Epithelial cell of prostate (primary cell): ENCODE measurements at regions not wholly inside any gene's neighbourhood (a gene's known extent, or its start where the extent isn't known, plus 50 kb on each side); places are given as distances from the start of the nearest gene placed in this dataset.

Source experiments
- DNase-seq: peaks from one replicate; pipeline ENCODE4 v3.0.0-alpha.2; 2011; ENCODE audit warnings: low read depth, low spot score
- H3K27ac ChIP-seq: fragments of 450-650 bp; 2 replicates; pipeline ENCODE4 v1.5.1; 2017; ENCODE audit warnings: mild to moderate bottlenecking

DNA sequence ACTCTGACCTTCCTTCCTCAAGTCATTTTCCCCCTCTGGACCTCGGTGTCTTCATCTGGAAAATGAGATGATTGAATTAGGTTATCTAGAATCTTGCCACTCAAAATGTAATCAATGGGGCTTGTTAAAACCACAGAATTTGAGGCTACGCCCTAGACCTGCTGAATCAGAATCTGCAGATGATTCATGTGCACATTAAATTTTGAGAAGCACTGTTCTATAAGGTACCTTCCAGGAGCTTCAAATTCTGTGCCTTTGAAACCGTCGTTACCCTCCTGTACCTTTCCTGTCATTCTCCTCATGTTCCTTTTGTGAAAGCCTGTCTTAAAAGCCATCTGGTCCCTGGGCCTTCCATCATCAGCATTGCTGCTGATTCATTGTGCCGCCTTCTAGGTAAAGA is 172.4 kb upstream of the TOPAZ1 start:
- no peak overlapping the region for H3K27ac ChIP-seq
- no peak for DNase-seq

DNA sequence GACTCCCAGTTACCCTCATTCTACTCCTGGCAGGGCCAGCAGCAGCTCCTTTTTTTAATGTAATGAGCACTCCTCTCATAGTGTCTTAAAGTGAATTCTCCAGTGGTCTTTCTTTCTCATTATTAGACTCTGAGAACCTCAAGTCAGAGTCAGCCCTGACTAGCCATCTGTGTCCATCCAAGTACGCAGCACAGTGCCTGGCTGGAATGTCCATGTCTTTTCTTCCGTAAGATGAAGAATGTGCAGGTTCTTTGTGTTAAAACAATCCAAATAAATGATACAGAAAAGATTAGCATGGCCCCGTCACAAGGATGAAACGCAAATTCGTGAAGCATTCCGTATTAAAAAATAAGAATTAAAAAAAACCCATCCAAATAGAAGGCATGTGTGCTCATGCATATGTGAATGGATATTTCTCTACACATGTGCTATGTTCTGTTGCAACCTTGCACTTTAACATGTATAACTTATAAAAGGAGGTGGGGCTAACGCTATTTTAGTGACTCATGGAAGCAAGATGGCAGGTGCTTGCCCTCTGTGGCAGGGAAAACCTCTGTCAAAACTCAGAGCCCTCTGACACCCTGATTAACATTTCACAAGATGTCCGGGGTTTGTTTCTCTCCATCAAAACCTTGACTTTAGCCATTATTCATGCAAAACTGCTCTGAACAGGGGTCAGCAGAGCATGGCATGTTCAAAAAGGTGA is 170.7 kb upstream of the TOPAZ1 start:
- no peak for DNase-seq
- no peak overlapping the region for H3K27ac ChIP-seq

DNA sequence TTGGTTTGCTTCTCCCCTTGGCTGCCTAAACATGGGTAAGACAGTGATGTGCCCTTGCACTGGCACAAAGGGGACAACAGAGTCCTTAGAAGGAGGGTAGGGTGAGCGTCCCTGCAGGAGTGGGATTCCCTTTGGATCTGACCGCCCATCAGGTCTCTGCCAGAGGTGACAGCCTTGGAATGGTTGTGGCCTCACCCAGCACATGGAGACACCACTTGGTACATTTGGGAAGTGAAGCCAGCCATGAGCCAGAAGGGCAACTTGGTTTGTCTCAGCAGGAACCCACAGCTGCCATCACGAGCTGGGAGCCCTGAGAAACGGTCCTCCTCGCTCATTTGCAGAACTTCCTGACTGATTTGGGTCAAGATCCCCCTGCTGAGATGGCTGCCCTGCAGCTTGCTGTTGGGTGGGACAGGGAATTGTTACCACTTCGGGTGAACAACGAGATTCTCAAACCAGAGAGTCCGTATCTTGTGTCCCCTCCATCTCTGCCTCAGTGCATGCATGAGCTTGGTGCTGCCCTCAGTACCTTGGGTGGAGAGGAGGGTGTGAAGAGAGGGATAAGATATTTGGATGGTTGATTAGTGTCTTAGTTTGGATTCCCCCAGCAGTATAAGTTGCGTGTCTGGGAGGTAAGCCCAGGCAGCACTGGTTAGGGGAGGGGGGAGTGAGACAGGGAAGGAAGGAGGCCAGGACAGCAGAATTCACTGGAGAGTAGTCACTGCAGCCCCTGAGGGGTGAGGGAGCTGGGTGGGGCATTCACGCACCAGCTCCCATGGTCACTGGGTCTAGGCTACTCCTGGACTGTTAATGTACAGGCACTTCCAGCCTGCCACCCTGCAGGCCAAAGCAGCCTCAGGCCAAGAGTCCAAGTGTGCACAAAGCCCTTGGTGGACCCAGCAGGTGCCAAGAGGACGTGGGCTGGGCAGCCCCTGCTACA is 168.8 kb upstream of the TOPAZ1 start:
- DNase-seq: no peak

DNA sequence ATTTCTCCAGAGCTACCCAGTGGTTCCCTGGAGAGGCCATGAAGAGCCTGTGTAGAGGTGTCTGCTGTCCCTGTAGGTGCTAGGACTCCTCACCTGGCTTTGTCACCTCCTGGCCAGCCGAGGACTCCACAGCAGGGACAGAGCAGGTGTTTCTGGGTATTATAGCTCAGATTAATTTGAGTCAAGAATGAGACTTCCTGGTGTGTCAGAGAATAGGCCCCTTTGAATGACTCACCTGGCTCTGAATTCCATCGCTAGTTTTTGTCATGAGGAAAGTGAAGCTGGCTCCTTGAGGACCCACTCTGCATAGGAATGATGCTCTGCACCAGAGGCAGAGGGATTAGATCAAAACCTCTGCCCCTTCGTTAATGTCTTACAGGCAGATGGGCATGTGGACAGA is 167.5 kb upstream of the TOPAZ1 start:
- H3K27ac ChIP-seq: no peak overlapping the region
- no peak for DNase-seq

More for the DNA sequence above, 168.8 kb upstream of the TOPAZ1 start:
- no peak overlapping the region for H3K27ac ChIP-seq

DNA sequence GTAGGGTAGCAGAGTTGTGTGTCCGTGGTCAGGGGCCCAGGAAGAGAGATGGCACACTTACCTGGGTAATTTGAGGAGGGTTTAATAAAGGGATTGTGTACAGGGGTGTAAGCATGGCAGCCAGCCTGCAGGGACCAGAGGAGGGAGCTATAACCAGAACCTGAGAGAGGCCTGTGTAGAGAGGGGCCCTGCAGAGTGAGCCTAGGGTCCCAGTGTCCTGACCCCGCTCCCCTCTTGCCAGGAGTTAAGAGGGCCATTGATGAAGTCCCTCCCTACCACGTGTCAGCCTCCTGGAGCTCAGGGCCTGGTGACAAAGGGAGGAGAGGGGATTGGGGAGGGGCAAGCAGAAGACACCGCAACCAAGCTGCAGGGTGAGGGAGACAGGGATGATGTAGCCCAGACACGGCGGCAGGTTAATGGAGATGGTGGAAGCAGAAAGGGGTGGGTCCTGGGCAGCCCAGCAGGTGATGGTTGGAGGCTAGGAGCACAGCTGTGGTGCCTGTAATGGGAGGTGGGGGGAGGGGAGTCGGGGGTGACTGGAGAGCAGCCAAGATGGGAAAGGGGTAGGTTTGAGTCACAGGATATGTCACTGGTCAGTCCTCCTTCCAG is 165.4 kb upstream of the TOPAZ1 start:
- no peak for DNase-seq

DNA sequence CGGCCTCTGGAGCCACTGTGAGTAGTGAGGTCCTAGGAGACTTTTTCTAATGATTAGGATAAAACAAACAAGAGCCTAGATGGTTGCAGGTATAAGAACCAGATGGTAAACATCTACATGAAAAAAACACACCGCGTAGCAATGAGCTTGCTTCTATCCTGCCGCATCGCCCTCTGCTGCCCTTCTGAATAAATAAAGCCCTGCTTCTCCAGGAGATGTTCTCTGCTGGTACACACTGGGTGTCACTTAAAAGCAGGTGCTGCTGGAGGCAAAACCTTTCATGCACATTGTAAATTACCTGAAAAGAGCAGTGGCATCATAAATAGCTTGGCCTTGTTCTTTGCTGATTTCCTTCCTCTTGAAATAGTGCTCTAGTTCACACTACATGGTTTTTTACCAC is 164.4 kb upstream of the TOPAZ1 start:
- DNase-seq: no peak
- H3K27ac ChIP-seq: no peak overlapping the region

More for the DNA sequence above, 165.4 kb upstream of the TOPAZ1 start:
- H3K27ac ChIP-seq: no peak overlapping the region

DNA sequence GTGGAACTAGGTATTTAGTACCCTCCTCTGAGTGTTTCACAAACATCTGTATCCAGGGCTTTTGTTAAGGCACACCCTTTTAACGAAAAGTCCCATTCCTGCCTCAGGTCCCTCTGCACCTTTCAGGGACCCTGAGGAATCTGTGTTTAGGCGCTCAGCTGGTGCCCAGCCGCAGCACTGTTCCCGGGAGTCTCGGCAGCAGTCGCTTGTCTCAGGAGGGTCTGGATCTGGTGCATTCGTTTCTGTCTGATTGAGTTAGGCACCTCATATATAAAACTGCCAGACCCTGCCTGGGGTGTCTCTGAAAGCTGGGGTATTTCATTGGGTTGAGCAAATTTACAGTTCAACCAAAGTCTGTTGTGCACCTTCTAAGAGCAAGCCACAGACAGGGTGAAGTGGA is 162.8 kb upstream of the TOPAZ1 start:
- no peak for DNase-seq
- no peak overlapping the region for H3K27ac ChIP-seq

DNA sequence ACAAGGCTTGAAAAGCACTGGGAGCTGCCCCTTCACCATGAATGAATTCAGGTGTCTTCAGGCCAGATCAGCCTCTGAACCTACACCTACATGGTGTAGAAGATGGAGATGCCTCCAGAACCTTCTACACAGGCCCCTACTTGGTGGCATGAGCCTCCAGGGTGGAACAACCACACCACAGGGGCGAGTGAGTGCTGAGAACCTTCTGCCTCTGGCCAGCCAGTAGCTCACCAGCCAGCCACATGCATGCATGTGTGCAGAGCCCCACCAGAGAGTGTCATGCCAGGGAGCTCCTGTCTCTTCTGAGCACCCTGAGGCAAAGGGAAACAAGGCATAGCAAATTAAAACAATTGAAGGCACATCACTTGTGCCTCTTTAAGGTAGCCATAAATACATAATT is 161.8 kb upstream of the TOPAZ1 start:
- no peak for DNase-seq
- H3K27ac ChIP-seq: no peak overlapping the region

DNA sequence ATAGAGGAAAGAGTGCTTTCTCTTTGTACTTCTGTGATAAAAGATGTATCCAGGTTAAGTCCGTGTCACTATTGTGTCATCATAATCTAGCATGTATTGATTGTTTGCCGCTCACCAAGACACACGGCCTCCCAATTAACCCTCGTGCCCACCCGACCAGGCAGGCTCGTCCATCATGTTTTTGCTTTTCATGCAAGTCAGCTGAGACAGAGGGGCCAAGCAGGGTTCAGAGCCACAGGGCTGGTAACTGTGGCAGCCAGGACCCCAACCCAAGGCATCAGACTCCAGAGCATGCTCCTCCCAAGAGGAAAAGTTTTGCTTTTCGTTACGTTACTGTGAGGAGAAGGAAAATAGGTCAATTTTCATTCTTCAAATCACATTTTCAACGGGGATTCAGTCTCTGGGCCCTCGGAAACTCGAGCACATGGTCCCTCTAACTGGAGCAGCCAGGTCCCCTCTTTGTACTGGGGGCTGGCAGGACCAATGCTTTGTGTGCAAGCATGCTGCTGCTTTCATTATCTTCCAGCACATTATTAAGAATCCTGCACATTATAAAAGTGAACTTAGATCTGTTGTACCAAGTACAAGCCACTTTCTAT is 161.1 kb upstream of the TOPAZ1 start:
- H3K27ac ChIP-seq: no peak overlapping the region
- no peak for DNase-seq

DNA sequence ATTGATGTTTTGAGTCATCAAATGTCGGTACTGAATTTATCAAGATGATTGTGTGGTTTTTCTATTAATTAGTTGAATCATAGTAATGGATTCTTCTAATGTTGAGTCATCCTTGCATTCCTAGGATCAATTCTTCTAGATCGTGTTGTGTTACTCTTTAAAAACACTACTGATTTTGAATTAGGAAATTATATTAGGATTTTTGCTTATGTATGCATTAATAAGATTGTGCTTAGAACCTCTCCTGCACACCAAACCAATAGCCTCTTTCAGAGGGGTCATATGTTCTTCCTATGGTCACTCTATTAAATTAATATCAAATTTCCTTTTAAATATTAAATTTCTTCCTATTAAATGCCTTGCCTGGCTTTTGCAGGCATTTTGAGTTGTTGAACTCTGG is 151.7 kb upstream of the TOPAZ1 start:
- no peak overlapping the region for H3K27ac ChIP-seq
- DNase-seq: no peak

DNA sequence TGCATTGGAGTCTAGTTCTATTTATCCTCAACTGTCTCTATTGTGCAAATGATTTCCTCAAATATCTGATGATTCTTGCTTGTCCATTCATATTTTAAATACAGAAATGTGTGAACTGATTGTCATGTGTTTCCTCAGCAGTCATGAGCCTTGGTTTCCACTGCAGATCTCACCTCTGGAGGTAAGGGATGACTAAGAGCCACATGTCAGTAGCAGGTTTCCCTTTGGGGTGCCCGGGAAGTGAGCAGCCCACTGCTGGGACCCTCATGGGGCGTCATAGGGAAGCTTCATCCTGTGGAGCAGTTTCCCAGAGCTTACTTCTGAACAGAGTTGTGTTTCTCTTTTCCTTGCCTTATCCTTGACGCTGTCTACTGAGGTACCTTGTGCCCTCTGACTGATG is 149.2 kb upstream of the TOPAZ1 start:
- DNase-seq: no peak
- no peak overlapping the region for H3K27ac ChIP-seq

DNA sequence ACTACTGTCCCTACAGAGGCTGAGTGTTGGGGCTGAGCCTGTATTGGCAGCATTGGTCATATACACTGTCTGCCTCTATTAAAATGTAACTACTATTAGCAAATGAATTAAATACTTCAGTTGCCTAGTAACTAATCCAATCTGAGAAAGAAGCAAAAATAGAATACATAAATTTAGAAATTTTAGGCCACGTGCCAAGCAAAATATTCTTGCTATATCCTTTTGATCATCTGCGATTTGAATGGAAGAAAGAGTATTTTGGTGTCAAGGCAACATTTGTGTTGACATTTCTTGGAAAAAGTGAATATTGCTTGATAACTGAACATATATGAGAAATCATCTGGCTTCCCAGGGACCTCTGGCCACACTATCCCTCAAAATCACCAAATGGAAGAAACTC is 148.2 kb upstream of the TOPAZ1 start:
- DNase-seq: no peak
- no peak overlapping the region for H3K27ac ChIP-seq

DNA sequence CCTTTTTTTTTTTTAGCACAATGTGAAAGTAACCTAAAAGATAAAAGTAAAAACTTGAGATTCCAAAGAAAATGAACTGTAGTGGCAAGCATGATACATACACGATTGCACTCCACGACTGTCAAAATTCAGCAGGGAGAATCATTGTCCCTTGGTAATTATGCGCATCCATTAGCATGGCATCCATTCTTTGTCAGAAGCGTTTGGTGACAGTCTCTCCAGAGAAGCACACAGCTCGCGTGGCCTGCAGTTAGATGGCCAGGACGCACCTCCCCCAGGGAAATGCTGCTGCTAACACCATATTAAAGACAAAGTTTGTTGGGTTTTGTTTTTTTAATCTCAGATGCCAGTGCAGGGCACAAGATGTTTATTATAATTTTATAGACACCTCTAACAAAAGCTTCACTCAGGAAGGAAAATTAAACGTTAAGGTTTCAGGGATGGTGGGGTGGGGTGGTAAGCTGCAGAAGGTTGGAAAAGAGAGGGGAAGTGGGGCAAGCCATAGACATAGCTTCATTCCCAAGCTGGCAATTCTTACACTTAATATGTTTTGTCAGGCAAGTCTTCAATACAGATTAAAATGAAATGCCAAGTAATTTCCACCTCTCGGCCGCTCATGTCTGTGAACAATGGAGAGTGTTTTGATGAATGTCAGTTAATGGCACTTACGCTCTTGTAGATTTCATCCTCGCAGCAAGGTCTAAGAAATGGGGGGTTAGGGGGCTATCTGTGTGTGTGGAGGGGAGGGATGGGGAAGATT is 142.8 kb upstream of the TOPAZ1 start:
- H3K27ac ChIP-seq: no peak overlapping the region
- no peak for DNase-seq

DNA sequence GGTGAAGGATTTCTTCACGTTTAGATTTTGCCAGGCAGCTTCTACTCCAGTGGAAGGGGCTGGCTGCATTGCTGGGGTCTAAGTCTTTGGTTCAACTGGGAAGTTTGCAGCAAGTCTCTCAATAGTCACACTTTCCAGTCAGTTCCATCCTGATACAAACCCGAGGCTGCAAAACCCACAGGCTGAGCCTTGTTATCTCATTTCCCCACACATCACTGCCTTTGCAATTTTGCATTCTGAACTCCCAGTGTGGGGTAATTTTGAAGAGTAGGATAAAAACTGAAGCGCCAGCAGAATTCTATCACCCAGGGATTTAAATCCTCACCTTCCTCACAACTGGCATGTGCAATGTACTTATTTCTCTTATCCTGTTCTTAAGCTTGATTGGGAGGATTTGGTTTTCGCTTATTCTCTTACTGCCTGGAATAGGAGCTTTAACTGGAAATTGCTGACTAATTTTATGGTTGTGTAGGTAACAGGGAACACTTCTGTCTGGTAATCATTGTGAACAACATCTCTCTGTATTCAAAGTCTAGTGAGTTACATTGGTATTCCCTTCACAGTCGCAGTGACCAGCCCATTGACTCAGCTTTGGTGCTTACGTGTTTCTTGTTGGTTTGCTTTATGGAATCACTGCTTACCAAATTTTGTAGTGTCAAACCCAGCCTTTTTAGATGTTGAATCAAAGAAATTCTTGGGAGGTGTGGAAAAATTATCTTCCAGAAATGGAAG is 142.0 kb upstream of the TOPAZ1 start:
- H3K27ac ChIP-seq: no peak overlapping the region

DNA sequence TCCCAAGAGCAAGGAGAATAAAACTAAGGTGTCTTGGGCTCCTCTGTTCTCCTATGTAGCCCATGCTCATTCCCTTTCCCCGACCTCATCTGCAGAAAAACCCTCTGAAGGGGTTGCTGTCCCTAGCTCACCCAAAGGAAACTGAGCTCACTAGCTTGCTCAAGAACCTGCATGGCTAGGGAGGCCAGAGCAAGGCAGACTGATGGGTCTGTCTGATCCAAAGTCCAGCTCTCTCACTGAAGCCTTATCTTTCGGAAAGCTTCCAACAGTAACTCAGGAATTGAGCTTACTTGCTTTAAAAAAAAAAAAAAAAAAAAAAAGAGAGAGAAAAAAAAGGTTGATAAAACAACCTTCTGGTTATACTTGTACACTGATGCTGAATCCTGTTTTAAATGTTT is 141.4 kb upstream of the TOPAZ1 start:
- no peak overlapping the region for H3K27ac ChIP-seq
- DNase-seq: no peak

More for the DNA sequence above, 142.0 kb upstream of the TOPAZ1 start:
- DNase-seq: no peak

DNA sequence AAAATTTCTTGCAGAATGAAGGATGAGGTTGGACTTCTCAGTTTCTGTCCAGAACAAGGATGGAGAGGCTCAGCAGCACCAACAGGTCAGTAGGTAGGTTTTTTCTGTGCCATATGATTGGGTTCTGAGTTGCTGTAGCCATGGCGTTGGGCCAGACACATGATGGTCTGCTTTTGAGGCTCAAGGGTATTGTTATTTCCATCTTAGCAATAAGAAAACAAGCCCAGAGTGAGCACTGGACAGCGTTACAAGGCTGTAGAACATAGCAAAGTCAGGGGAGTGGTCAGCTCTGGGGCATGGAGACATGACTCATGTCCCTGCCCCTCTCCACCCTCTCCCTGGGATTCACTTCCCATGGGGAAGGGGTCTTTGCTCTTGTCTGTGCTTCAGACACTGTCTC is 137.6 kb upstream of the TOPAZ1 start:
- peak overlapping the region; percentile 32 for H3K27ac ChIP-seq
- no peak for DNase-seq

DNA sequence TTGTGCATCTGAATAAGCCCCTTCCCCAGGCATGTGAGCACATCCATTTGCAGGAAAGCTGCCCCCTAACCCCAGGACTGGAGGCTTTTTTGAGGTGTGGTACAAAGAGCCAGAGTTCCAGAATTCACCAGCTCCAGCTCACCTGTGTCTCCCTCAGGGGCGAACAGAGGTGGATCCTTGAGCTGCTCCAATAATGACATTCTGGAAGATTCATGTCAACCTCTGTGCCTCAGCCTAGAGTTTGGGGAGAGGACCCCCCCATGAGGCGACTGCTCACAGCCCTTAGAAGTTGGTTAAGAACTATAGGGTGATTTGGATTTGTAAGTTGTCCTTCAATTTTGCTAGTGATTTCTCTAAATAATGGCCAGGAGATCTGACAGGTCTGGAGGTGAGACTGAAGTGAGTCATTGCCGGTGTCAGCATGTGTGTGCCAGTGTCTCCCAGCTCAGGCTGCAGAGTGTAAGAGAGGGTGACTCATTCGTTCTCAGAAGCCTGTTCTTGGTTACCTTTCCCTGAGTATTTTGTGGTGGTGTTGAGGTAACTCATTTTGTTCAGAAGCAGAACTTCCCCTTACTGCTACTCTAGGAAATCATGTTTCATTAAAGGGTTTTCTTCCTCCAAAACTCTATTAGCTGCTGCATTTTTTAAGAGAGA is 136.9 kb upstream of the TOPAZ1 start:
- DNase-seq: peak; percentile 85
- H3K27ac ChIP-seq: peak overlapping the region; percentile 32

DNA sequence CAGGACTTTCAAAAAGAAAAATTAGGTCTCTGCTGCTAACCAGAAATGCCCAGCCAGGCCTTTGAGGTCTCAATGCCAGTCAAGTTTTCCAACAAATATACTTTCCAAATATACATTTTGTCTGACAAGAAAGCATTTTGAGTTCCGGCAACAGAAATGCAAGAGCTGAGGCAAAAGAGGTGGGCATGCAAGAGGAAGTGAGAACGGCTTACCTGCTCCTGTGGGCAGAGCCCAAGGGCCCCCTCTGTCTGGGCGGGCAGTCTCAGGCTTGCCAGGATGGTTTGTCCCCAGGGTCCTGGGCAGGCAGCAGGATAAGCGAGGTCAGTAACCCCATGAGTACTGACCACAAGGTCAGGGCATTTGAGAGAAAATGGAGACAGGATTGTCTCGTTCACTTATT is 136.1 kb upstream of the TOPAZ1 start:
- no peak for DNase-seq
- no peak overlapping the region for H3K27ac ChIP-seq

DNA sequence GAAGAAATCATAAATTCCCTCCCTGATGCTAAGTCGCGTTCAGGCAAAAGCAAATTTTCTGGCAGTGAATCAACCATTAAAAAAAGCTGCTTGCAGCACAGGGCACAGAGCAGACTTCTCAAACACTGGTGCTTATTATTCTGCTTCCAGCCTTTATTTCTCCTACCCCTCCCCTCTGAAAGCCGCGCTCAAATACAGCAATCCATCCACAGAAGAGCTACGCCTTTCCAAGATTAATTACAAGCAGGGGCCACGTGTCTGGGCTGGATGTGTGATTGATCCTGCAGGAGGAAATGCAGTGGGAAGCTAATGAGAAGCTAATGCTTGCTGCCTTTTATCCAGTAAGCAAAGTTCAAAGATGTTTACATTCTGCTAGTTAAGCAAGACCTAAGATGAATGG is 134.9 kb upstream of the TOPAZ1 start:
- no peak overlapping the region for H3K27ac ChIP-seq
- DNase-seq: no peak
